GM06990 (cell line): ENCODE measurements at regions not wholly inside any gene's neighbourhood (a gene's known extent, or its start where the extent isn't known, plus 50 kb on each side); places are given as distances from the start of the nearest gene placed in this dataset.

Experiments
- DNase-seq: peaks from one replicate; pipeline ENCODE4 v3.0.0-alpha.2; 2011; ENCODE audit not compliant: insufficient read length; ENCODE audit errors: extremely low read depth
- H3K27me3 ChIP-seq: replicated peaks from 2 replicates; pipeline ENCODE4 v1.6.0; 2011; ENCODE audit warnings: low read length; ENCODE audit not compliant: control insufficient read depth, insufficient read depth
- H3K36me3 ChIP-seq: 2 replicates; pipeline ENCODE4 v1.5.1; 2011; ENCODE audit warnings: low read length; ENCODE audit not compliant: control insufficient read depth, insufficient read depth
- H3K4me3 ChIP-seq: replicated peaks from 2 replicates; pipeline ENCODE4 v1.5.1; 2011; ENCODE audit warnings: low read depth, mild to moderate bottlenecking, control low read depth, low read length
- TF ChIP-seq, protein P1 (sequence below): IDR thresholded peaks from 2 replicates; pipeline ENCODE4 v1.5.1; 2011; ENCODE audit warnings: low read length, control low read depth, mild to moderate bottlenecking, inconsistent platforms; ENCODE audit not compliant: insufficient read depth, poor library complexity, severe bottlenecking

DNA sequence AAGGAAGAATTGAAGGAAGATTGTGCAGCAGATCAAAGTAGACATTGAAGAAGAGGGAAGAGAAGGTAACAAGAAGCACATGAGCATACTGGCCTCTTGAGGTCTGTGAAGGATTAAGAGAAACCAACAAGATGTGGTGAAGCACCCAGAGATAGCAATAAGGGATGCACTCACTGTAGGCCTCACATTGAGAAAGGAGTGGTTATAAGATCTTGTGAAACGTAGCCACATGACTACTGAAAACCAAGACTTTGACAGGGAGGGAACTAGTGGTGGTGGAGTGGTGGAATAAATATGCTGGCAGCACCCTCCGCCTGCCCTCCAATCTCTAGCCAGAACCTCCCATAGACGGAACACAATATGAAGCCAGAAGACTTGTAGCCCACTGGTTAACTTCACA is 651.2 kb downstream of the DIPK2A start:
- TF ChIP-seq, protein P1, sequence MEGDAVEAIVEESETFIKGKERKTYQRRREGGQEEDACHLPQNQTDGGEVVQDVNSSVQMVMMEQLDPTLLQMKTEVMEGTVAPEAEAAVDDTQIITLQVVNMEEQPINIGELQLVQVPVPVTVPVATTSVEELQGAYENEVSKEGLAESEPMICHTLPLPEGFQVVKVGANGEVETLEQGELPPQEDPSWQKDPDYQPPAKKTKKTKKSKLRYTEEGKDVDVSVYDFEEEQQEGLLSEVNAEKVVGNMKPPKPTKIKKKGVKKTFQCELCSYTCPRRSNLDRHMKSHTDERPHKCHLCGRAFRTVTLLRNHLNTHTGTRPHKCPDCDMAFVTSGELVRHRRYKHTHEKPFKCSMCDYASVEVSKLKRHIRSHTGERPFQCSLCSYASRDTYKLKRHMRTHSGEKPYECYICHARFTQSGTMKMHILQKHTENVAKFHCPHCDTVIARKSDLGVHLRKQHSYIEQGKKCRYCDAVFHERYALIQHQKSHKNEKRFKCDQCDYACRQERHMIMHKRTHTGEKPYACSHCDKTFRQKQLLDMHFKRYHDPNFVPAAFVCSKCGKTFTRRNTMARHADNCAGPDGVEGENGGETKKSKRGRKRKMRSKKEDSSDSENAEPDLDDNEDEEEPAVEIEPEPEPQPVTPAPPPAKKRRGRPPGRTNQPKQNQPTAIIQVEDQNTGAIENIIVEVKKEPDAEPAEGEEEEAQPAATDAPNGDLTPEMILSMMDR = no peak
- no peak for DNase-seq

DNA sequence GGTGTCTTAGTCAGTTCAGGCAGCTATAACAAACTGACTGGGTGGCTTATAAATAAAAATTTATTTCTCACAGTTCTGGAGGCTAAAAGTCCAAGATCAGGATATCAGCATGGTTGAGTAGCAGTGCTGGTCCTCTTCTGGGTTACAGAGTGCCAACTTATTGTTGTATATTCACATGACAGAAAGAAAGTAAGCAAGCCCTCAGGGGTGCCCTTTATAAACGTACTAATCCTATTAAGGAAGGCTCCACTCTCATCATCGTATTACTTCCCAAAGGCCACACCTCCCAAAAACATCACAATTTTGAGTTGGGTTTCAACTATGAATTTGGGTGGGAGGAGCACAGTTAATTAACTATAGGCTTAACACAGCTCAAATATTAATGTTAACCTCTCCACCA is 653.0 kb downstream of the DIPK2A start:
- DNase-seq = no peak
- TF ChIP-seq, protein P1 = no peak
- H3K36me3 ChIP-seq = no peaks in the 10 kb centered on the region
- no peak overlapping the region for H3K4me3 ChIP-seq
- no peaks in the 10 kb centered on the region for H3K27me3 ChIP-seq

More for the DNA sequence above, 651.2 kb downstream of the DIPK2A start:
- H3K27me3 ChIP-seq = no peaks in the 10 kb centered on the region
- H3K36me3 ChIP-seq = no peaks in the 10 kb centered on the region
- H3K4me3 ChIP-seq = no peak overlapping the region

DNA sequence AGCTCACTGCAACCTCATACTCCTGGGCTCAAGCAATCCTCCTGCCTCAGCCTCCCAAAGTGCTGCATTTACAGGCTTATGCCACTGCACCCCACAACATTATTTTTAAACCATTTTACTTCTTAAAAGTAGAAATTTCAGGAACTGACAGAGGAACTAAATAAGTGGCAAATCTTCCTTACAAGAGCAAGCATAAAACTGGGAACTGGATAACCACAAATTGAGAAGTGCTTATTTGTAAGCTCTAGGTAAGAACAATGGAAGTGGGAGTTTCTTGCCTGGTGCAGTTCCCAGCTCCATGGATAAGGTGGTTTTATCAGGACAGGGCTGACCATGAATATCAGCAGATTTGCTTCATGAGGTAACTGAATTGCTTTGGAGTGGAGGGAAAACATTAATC is 655.2 kb downstream of the DIPK2A start:
- no peaks in the 10 kb centered on the region for H3K36me3 ChIP-seq
- DNase-seq = no peak
- TF ChIP-seq, protein P1 = no peak
- no peaks in the 10 kb centered on the region for H3K27me3 ChIP-seq
- no peak overlapping the region for H3K4me3 ChIP-seq

DNA sequence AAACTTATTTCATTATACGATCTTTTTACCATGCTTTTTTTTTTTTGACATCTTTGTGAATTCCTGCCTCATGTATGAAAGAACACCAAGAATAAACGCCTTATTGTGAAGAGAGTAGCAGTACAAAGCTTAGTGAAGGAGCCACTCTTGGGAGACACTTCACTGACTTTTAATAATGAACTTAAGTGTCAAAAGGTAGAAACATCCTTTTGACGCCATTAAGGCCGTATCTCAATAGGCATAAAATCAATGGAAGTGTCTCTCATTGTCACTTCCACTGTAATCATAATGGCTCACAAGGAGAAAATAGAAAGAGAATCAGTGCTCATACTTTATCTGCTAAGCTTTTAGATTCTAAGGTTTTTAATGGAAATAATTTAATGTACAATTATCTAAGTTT is 657.8 kb downstream of the DIPK2A start:
- no peaks in the 10 kb centered on the region for H3K27me3 ChIP-seq
- DNase-seq = no peak
- TF ChIP-seq, protein P1 = no peak
- no peaks in the 10 kb centered on the region for H3K36me3 ChIP-seq
- H3K4me3 ChIP-seq = no peak overlapping the region

DNA sequence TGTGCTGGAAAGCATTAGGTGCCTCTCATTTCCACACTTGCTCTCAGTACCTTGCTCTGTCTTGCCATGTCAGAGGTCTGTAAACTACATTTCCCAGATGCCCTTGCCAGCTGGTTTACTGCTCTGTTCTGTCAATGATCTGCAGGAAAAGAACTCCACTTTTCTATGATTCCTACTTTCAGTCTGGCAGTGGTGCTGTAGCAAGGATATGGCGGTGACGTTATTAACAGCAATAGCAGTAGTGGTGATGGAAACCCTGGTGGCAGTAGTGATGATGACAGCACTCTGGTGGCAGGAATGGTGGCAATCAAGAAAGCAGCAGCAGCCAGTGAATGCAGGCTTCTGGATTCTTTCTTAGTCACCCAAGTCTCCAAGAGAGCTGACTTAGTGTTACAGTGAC is 665.2 kb downstream of the DIPK2A start:
- no peak for DNase-seq
- H3K27me3 ChIP-seq = no peaks in the 10 kb centered on the region
- H3K36me3 ChIP-seq = no peaks in the 10 kb centered on the region
- TF ChIP-seq, protein P1 = no peak
- H3K4me3 ChIP-seq = no peak overlapping the region

DNA sequence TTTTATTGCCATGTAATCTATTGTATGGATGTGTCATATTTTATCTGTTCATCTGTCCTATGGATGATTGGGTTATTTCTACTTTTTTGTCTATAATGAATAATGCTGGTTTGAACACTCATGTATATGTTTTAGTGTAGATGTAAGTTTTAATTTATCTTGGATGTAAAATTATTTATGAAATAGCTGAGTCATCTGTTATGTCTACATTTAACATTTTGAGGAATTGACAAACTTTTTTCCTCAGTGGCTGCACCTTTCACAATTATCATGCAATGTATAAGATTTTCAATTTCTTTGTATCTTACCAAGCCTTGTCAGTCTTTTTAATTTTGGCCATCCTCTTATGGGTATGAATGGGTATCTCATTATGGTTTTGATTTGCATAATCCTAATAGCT is 666.4 kb downstream of the DIPK2A start:
- Histone ChIP-seq H3K36me3 (no peaks in the 10 kb centered on the region), H3K4me3 (no peak overlapping the region), H3K27me3 (no peaks in the 10 kb centered on the region)
- DNase-seq = no peak
- TF ChIP-seq, protein P1 = no peak
